Heart left ventricle (tissue), 16 donors: ENCODE measurements at regions not wholly inside any gene's neighbourhood (a gene's known extent, or its start where the extent isn't known, plus 50 kb on each side); places are given as distances from the start of the nearest gene placed in this dataset.

ENCODE experiments used
- ATAC-seq, 4 donors: fragments of 200-7000 bp; cut with Tn5 transposase; one replicate each; pipeline ENCODE4 v1.9.1; 2020 to 2022; ENCODE audit warnings: moderate library complexity in 4 of 4, mild to moderate bottlenecking in 3 of 4, moderate number of reproducible peaks in 1 of 4
- DNase-seq, 5 donors: peaks; one replicate each; pipeline ENCODE4 v3.0.0-alpha.2; 2020
- H3K27ac ChIP-seq, 12 donors: fragments of 200-600 bp; sonication (generic) in 4 of 12; one replicate each; pipeline versions ENCODE4 v1.5.0 to v1.8.0; 2016 to 2022; ENCODE audit warnings: mild to moderate bottlenecking in 2 of 12
- H3K27me3 ChIP-seq, 9 donors: fragments of 200-600 bp; sonication (generic) in 2 of 9; one replicate each; pipeline versions ENCODE4 v1.5.1 to v1.8.0; 2016 to 2022; ENCODE audit warnings: mild to moderate bottlenecking in 3 of 9
- H3K36me3 ChIP-seq, 9 donors: fragments of 200-600 bp; sonication (generic) in 2 of 9; one replicate each; pipeline versions ENCODE4 v1.5.0 to v1.8.0; 2018 to 2022; ENCODE audit warnings: mild to moderate bottlenecking in 2 of 9
- H3K4me1 ChIP-seq, 12 donors: fragments of 200-600 bp; sonication (generic) in 4 of 12; one replicate each; pipeline versions ENCODE4 v1.5.0 to v1.8.0; 2016 to 2022; ENCODE audit warnings: mild to moderate bottlenecking in 3 of 12
- H3K4me3 ChIP-seq, 12 donors: fragments of 200-600 bp; sonication (generic) in 4 of 12; one replicate each; pipeline versions ENCODE4 v1.5.0 to v1.8.0; 2017 to 2022; ENCODE audit warnings: mild to moderate bottlenecking in 9 of 12, moderate library complexity in 4 of 12
- H3K9me3 ChIP-seq, 12 donors: fragments of 200-600 bp; sonication (generic) in 4 of 12; one replicate each; pipeline versions ENCODE4 v1.5.0 to v1.8.0; 2016 to 2022; ENCODE audit warnings: mild to moderate bottlenecking in 1 of 12
- POLR2A ChIP-seq, 2 donors: fragments of 450-650 bp; IDR thresholded peaks; one replicate each; pipeline ENCODE4 v1.6.1; 2017; ENCODE audit warnings: antibody characterized with exemption in 2 of 2, mild to moderate bottlenecking in 2 of 2, moderate library complexity in 2 of 2
- WGBS, 4 donors: extraction: QIAGEN DNeasy Blood & Tissue Kit in 2 of 4; methylation state at CpG; one replicate each; pipeline versions ENCODE4 v1.1.5 to v1.1.7; 2013 to 2018; 5-methylcytosine and 5-hydroxymethylcytosine counted together
- intact Hi-C, 10 donors: fragments of 100-400 bp; cut with DNase I; formaldehyde crosslinking; loops; one replicate each; pipeline versions ENCODE4 v1.11.1 to v1.14.2; 2022
- TF ChIP-seq, protein P1 (sequence below), 12 donors: fragments of 200-600 bp; sonication (generic) in 4 of 12; IDR thresholded peaks; one replicate each; pipeline versions ENCODE4 v1.5.0 to v1.8.0; 2018 to 2022; ENCODE audit warnings: antibody characterized with exemption in 12 of 12, mild to moderate bottlenecking in 5 of 12
- donor health status: ischemic (EF 13 %, LVEDD 7.1; RV severe dilation, severe dysfunction).
- donor health status: healthy with polysubstance abuse.
- donor health status: DM: no; HTN: yes; CAD: no.
- donor health status: DM: no; HTN: no; CAD: no.
- donor health status: ischemic (EF 25% LVEDD 6.9; RV normal size, moderate dysfunction).
- donor health status: ischemic (EF 25% LVEDD 5.7; RV mildly dilated, moderate dysfunction).
- donor health status: healthy.
- donor health status: DM: yes; HTN: yes; CAD: no.
- donor health status: ischemic (EF 35%, LVEDD 5.7; RV mildly dilated, moderate dysfunction).
- donor health status: nonischemic (EF 11% LVEDD 7.7; RV severe dilation, severe dysfunction).
- donor health status: DM: yes; HTN: yes; CAD: no.
- donor health status: PGD.
- donor health status: ischemic (EF 29% LVEDD 5.4; RV normal size, mild dysfunction).
- donor health status: nonischemic (EF 23%, LVEDD 6.1; RV moderate dilation, normal function).

DNA sequence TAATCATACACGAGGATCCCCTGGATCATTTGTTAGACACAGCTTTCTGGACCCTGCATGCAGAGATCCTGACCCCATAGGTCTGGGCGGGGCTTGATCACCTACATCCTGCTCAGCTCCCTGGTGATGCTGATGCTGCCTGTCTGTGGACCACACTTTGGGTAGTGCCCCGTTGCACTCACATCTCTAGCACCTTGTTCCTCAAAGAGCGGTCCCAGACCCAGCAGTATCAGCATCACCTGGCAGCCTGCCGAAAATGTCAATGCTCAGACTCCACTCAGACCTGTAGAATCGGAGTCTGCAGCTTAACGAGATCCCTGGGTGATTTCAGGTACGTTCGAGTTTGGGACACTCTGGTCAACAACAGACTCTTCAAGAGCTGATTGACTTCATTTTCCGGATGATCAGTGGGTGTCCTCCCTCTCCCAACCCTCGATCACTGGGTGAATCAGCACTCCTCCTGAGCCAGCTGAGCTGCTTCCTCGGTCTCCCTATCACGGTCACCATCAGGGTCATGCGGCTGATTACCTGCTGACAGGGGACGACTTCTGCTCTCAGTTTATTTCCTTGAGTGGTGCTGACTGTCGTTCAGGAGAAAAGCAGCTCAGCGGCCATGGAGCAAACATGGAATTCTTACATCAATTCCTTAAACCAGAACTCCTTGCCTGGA is 150.6 kb upstream of the RAB12 start:
- Histone ChIP-seq H3K4me1 (no peaks in the 10 kb centered on the region), H3K9me3 (no peaks in the 10 kb centered on the region), H3K36me3 (no peaks in the 10 kb centered on the region), H3K4me3 (no peak overlapping the region), H3K27ac (no peak overlapping the region), H3K27me3 (no peaks in the 10 kb centered on the region)
- intact Hi-C loops, result no loop called here
- WGBS, 4 donors, result 79 to 92% (median 88%) methylated on average over 13 to 17 of the region's 17 CpGs
- no peak for ATAC-seq
- DNase-seq, result no peak
- TF ChIP-seq, protein P1, sequence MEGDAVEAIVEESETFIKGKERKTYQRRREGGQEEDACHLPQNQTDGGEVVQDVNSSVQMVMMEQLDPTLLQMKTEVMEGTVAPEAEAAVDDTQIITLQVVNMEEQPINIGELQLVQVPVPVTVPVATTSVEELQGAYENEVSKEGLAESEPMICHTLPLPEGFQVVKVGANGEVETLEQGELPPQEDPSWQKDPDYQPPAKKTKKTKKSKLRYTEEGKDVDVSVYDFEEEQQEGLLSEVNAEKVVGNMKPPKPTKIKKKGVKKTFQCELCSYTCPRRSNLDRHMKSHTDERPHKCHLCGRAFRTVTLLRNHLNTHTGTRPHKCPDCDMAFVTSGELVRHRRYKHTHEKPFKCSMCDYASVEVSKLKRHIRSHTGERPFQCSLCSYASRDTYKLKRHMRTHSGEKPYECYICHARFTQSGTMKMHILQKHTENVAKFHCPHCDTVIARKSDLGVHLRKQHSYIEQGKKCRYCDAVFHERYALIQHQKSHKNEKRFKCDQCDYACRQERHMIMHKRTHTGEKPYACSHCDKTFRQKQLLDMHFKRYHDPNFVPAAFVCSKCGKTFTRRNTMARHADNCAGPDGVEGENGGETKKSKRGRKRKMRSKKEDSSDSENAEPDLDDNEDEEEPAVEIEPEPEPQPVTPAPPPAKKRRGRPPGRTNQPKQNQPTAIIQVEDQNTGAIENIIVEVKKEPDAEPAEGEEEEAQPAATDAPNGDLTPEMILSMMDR (IDR thresholded peaks at IDR 0.05), result no peak
- TF ChIP-seq POLR2A (IDR thresholded peaks at IDR 0.05), result no peak

DNA sequence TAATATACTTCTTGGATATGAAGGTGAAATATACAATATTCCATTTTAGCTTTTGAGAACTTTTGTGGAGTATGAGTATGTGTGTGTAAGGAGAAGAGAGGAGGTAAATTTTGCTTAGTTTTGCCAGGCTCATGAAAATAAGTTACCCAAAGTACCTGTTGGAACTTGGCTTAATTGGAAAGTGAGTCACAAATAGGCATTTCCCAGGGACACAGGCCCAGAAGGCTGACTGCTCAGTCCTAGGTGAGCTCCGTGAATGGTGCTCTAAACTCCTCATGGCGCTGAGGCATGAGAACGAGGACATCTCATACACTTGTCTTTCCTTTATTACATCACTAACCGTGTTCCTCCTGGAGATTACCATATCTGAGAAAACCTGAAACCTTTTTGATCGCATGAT is 148.5 kb upstream of the RAB12 start:
- DNase-seq (no peak), ATAC-seq (no peak)
- no peaks in the 10 kb centered on the region for H3K9me3 ChIP-seq
- WGBS, 4 donors, result 88 to 96% (median 93%) methylated on average over 5 of the region's 5 CpGs
- H3K4me1 ChIP-seq, result no peaks in the 10 kb centered on the region
- no peak overlapping the region for H3K4me3 ChIP-seq
- intact Hi-C loops, result no loop called here
- H3K36me3 ChIP-seq, result no peaks in the 10 kb centered on the region
- no peak for TF ChIP-seq POLR2A (IDR thresholded peaks at IDR 0.05)
- TF ChIP-seq, protein P1 (IDR thresholded peaks at IDR 0.05), result no peak
- H3K27me3 ChIP-seq, result no peaks in the 10 kb centered on the region
- no peak overlapping the region for H3K27ac ChIP-seq

- no peaks in the 10 kb centered on the region for H3K4me1 ChIP-seq
- TF ChIP-seq, protein P1 (IDR thresholded peaks at IDR 0.05), result no peak
- TF ChIP-seq POLR2A (IDR thresholded peaks at IDR 0.05), result no peak
- WGBS, 4 donors, result 76 to 89% (median 80%) methylated on average over 2 of the region's 2 CpGs
- H3K4me3 ChIP-seq, result no peak overlapping the region
- ATAC-seq (no peak), DNase-seq (no peak)
- no peaks in the 10 kb centered on the region for H3K9me3 ChIP-seq
- H3K27ac ChIP-seq, result no peak overlapping the region
- intact Hi-C loops, result no loop called here
- H3K36me3 ChIP-seq, result no peaks in the 10 kb centered on the region
- H3K27me3 ChIP-seq, result no peaks in the 10 kb centered on the region
Observed at GRCh38 chr18:8461544-8461943, 147.7 kb upstream of the RAB12 start.

DNA sequence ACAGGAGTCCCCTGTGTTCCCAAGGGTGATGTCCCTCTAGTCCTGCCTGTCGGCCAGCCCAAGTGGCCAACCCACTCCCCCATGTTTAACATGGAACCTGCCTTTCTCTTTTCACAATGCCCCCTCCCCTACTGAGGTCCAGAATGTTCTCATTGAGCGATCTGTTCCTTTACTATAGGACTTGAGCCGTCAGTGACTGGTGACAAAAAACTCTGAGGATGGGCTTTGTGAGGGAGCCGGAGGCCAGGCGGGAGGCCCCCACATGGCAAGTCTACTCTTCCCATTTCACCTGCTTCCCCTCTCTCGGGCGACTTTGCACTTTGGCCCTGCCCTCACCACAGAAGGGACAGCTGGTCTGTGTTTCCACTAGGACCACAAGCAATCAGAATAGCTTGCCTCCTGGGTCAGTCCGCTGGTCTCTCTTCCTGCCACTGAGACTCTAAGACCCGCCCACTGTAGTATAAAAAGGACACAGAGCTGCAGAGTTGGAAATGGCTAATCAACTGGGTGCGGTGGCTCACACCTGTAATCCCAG is 146.5 kb upstream of the RAB12 start:
- Histone ChIP-seq H3K36me3 (no peaks in the 10 kb centered on the region), H3K27me3 (no peaks in the 10 kb centered on the region), H3K9me3 (no peaks in the 10 kb centered on the region), H3K4me3 (no peak overlapping the region), H3K27ac (no peak overlapping the region), H3K4me1 (no peaks in the 10 kb centered on the region)
- no peak for DNase-seq
- no peak for ATAC-seq
- WGBS, 4 donors, result 93 to 98% (median 95%) methylated on average over 10 of the region's 10 CpGs
- TF ChIP-seq, protein P1 (IDR thresholded peaks at IDR 0.05), result no peak
- no peak for TF ChIP-seq POLR2A (IDR thresholded peaks at IDR 0.05)
- intact Hi-C loops, result no loop called here
